Ishikawa (cell line): ENCODE measurements at regions not wholly inside any gene's neighbourhood (a gene's known extent, or its start where the extent isn't known, plus 50 kb on each side); places are given as distances from the start of the nearest gene placed in this dataset.

ENCODE experiments used
- CEBPB ChIP-seq: IDR thresholded peaks from 2 replicates; pipeline ENCODE4 v1.6.1; 2012
- CREB1 ChIP-seq: IDR thresholded peaks from 2 replicates; pipeline ENCODE4 v1.6.1; 2012; ENCODE audit warnings: low read depth
- EP300 ChIP-seq: IDR thresholded peaks from 2 replicates; pipeline ENCODE4 v1.6.1; 2012; ENCODE audit warnings: borderline replicate concordance
- FOXM1 ChIP-seq: IDR thresholded peaks from 2 replicates; pipeline ENCODE4 v1.6.1; 2012; ENCODE audit warnings: low read depth, borderline replicate concordance
- MAX ChIP-seq: IDR thresholded peaks from 2 replicates; pipeline ENCODE4 v1.6.1; 2012
- YY1 ChIP-seq: IDR thresholded peaks from 2 replicates; pipeline ENCODE4 v1.6.1; 2012; ENCODE audit warnings: low read depth

GRCh38 chr13:108060111-108060510 lies 155.2 kb downstream of the LIG4 start:
- no peak for TF ChIP-seq FOXM1
- no peak for TF ChIP-seq MAX
- no peak for TF ChIP-seq CEBPB
- no peak for TF ChIP-seq YY1
- TF ChIP-seq CREB1: no peak
- no peak for TF ChIP-seq EP300
